ENCODE measurements at regions not wholly inside any gene's neighbourhood (a gene's known extent, or its start where the extent isn't known, plus 50 kb on each side); places are given as distances from the start of the nearest gene placed in this dataset.

DNA sequence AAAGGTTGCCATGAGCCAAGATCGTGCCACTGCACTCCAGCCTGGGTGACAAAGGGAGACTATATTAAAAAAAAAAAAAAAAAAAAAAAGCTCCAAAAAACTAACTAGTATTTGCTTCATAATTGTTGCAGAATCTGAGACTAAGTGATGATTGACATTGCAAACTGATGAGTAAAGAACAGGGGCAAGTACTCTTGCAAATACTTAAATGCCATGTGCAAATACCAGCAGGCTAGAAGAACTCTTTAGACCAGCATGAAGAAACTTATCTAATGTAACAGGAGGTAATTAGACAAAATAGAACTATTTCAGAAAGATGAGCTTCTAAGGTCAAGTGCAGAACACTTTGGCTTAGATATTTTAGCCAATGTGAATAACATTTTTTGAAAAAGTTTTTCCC lies 1368.1 kb downstream of the EFNB2 start:
- TF ChIP-seq CTCF (IDR thresholded peaks at IDR 0.05): no peak
- no peak for TF ChIP-seq POLR2A (IDR thresholded peaks at IDR 0.05)
